HEK293 (cell line): ENCODE measurements at regions not wholly inside any gene's neighbourhood (a gene's known extent, or its start where the extent isn't known, plus 50 kb on each side); places are given as distances from the start of the nearest gene placed in this dataset.

Source experiments
- CTCF ChIA-PET: fragments of 350-600 bp; formaldehyde crosslinking; extraction: SDS; loops from one replicate; lab custom pipeline; 2021; ENCODE audit warnings: antibody characterized with exemption; lab: Yijun Ruan, JAX
- POLR2A ChIA-PET: fragments of 300-600 bp; formaldehyde crosslinking; extraction: SDS; loops from one replicate; lab custom pipeline; 2020; ENCODE audit warnings: antibody characterized with exemption, inconsistent platforms; lab: Yijun Ruan, JAX
- H3K27ac ChIP-seq: fragments of 200-500 bp; sonication (Bioruptor generic); 2 replicates; pipeline ENCODE4 v1.5.1; 2014; ENCODE audit warnings: low read depth, low read length, control low read depth, inconsistent platforms; ENCODE audit errors: extremely low read depth
- H3K36me3 ChIP-seq, 2 experiments: fragments of 200-500 bp in 1 of 2; sonication (Bioruptor generic) in 1 of 2; 1 replicate in 1 of 2; 2 replicates in 1 of 2; pipeline ENCODE4 v1.5.1; 2014 to 2017; ENCODE audit warnings: inconsistent platforms in 2 of 2, low read length in 2 of 2; ENCODE audit not compliant: control insufficient read depth in 2 of 2, insufficient read depth in 1 of 2
- H3K4me1 ChIP-seq: fragments of 200-500 bp; sonication (Bioruptor generic); 2 replicates; pipeline ENCODE4 v1.5.1; 2014; ENCODE audit warnings: mild to moderate bottlenecking, low read length, inconsistent platforms; ENCODE audit not compliant: control insufficient read depth, insufficient read depth
- H3K4me3 ChIP-seq: 2 replicates; pipeline ENCODE4 v1.5.1; 2011; ENCODE audit warnings: low read depth, mild to moderate bottlenecking, control low read depth, low read length, moderate library complexity
- H3K9me3 ChIP-seq: fragments of 200-500 bp; sonication (Bioruptor generic); 2 replicates; pipeline ENCODE4 v1.5.1; 2014; ENCODE audit warnings: low read depth, low read length, inconsistent platforms; ENCODE audit not compliant: control insufficient read depth, insufficient read depth
- HOXC10 ChIP-seq: sonication (generic); formaldehyde crosslinking; IDR thresholded peaks from 2 replicates; pipeline ENCODE4 v1.8.1; 2023; ENCODE audit warnings: mild to moderate bottlenecking, missing genetic modification reagents
- MYNN ChIP-seq: fragments of 450-650 bp; formaldehyde crosslinking; IDR thresholded peaks from 2 replicates; pipeline ENCODE4 v1.5.1; 2016; ENCODE audit warnings: missing biosample characterization, missing genetic modification characterization, borderline replicate concordance
- ZBTB11 ChIP-seq: fragments of 450-650 bp; formaldehyde crosslinking; conservative IDR thresholded peaks from 2 replicates; pipeline ENCODE4 v1.5.1; 2016; ENCODE audit warnings: low read depth, missing biosample characterization, missing genetic modification characterization
- ZIC2 ChIP-seq: fragments of 450-650 bp; formaldehyde crosslinking; IDR thresholded peaks from 2 replicates; pipeline ENCODE4 v1.5.1; 2016; ENCODE audit warnings: missing biosample characterization, missing genetic modification characterization
- ZNF155 ChIP-seq: fragments of 450-650 bp; formaldehyde crosslinking; IDR thresholded peaks from 2 replicates; pipeline ENCODE4 v1.5.1; 2016; ENCODE audit warnings: missing biosample characterization, missing genetic modification characterization
- ZNF248 ChIP-seq: fragments of 450-650 bp; formaldehyde crosslinking; IDR thresholded peaks from 2 replicates; pipeline ENCODE4 v1.5.1; 2017; ENCODE audit warnings: missing biosample characterization, missing genetic modification characterization
- ZNF274 ChIP-seq, 2 experiments: fragments of 200-500 bp in 1 of 2; fragments of 450-650 bp in 1 of 2; sonication (Bioruptor generic) in 1 of 2; formaldehyde crosslinking in 1 of 2; IDR thresholded peaks; 2 replicates each; pipeline versions ENCODE4 v1.5.1 to v1.6.1; 2014 to 2016; ENCODE audit warnings: borderline replicate concordance in 1 of 2, inconsistent platforms in 1 of 2, low read length in 1 of 2, missing biosample characterization in 1 of 2, missing genetic modification characterization in 1 of 2
- ZNF341 ChIP-seq: fragments of 450-650 bp; formaldehyde crosslinking; IDR thresholded peaks from 2 replicates; pipeline ENCODE4; 2016; ENCODE audit warnings: low read depth, missing biosample characterization, missing genetic modification characterization
- ZNF510 ChIP-seq: fragments of 450-650 bp; formaldehyde crosslinking; IDR thresholded peaks from 2 replicates; pipeline ENCODE4 v1.5.1; 2018; ENCODE audit warnings: mild to moderate bottlenecking, missing genetic modification characterization, missing biosample characterization; ENCODE audit not compliant: insufficient replicate concordance
- ZNF529 ChIP-seq: fragments of 450-650 bp; formaldehyde crosslinking; IDR thresholded peaks from 2 replicates; pipeline ENCODE4 v1.5.1; 2017; ENCODE audit warnings: missing genetic modification characterization, missing biosample characterization; ENCODE audit not compliant: insufficient replicate concordance
- ZNF639 ChIP-seq: fragments of 450-650 bp; formaldehyde crosslinking; IDR thresholded peaks from 2 replicates; pipeline ENCODE4 v1.5.1; 2016; ENCODE audit warnings: missing biosample characterization, missing genetic modification characterization
- TF ChIP-seq, protein P1 (sequence below): fragments of 450-650 bp; formaldehyde crosslinking; IDR thresholded peaks from 2 replicates; pipeline ENCODE4 v1.5.1; 2016; ENCODE audit warnings: missing biosample characterization, missing genetic modification characterization
- TF ChIP-seq, protein P2 (sequence below): fragments of 450-650 bp; formaldehyde crosslinking; IDR thresholded peaks from 2 replicates; pipeline ENCODE4 v1.5.1; 2016; ENCODE audit warnings: missing biosample characterization, missing genetic modification characterization
- TF ChIP-seq, protein P3 (sequence below): fragments of 450-650 bp; formaldehyde crosslinking; IDR thresholded peaks from 2 replicates; pipeline ENCODE4 v1.5.1; 2016; ENCODE audit warnings: missing biosample characterization, missing genetic modification characterization

GRCh38 chrX:69324851-69325250, 159.6 kb upstream of the PJA1 start (continued):
- no peak for TF ChIP-seq HOXC10 (CRISPR knock-in tag)
- no peak for TF ChIP-seq ZBTB11

- H3K27ac ChIP-seq, result no peak overlapping the region
- ChIA-PET CTCF (no interaction called here), POLR2A (no interaction called here)
- TF ChIP-seq, protein P1, sequence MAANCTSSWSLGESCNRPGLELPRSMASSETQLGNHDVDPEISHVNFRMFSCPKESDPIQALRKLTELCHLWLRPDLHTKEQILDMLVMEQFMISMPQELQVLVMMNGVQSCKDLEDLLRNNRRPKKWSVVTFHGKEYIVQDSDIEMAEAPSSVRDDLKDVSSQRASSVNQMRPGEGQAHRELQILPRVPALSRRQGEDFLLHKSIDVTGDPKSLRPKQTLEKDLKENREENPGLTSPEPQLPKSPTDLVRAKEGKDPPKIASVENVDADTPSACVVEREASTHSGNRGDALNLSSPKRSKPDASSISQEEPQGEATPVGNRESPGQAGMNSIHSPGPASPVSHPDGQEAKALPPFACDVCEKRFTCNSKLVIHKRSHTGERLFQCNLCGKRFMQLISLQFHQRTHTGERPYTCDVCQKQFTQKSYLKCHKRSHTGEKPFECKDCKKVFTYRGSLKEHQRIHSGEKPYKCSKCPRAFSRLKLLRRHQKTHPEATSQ (tag by site-specific recombination), result no peak
- no peak for TF ChIP-seq ZNF248 (tag by site-specific recombination)
- TF ChIP-seq, protein P2, sequence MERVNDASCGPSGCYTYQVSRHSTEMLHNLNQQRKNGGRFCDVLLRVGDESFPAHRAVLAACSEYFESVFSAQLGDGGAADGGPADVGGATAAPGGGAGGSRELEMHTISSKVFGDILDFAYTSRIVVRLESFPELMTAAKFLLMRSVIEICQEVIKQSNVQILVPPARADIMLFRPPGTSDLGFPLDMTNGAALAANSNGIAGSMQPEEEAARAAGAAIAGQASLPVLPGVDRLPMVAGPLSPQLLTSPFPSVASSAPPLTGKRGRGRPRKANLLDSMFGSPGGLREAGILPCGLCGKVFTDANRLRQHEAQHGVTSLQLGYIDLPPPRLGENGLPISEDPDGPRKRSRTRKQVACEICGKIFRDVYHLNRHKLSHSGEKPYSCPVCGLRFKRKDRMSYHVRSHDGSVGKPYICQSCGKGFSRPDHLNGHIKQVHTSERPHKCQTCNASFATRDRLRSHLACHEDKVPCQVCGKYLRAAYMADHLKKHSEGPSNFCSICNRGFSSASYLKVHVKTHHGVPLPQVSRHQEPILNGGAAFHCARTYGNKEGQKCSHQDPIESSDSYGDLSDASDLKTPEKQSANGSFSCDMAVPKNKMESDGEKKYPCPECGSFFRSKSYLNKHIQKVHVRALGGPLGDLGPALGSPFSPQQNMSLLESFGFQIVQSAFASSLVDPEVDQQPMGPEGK (tag by site-specific recombination), result no peak
- no peak for TF ChIP-seq ZBTB11
- no peak for TF ChIP-seq ZNF639
- no peak for TF ChIP-seq ZNF155
- no peak for TF ChIP-seq ZNF274 (IDR thresholded peaks at IDR 0.05; ENCODE audit: low read length)
- TF ChIP-seq ZNF274 (tag by site-specific recombination; IDR thresholded peaks at IDR 0.05; ENCODE audit: borderline replicate concordance), result no peak
- TF ChIP-seq ZNF510, result no peak
- TF ChIP-seq, protein P3, sequence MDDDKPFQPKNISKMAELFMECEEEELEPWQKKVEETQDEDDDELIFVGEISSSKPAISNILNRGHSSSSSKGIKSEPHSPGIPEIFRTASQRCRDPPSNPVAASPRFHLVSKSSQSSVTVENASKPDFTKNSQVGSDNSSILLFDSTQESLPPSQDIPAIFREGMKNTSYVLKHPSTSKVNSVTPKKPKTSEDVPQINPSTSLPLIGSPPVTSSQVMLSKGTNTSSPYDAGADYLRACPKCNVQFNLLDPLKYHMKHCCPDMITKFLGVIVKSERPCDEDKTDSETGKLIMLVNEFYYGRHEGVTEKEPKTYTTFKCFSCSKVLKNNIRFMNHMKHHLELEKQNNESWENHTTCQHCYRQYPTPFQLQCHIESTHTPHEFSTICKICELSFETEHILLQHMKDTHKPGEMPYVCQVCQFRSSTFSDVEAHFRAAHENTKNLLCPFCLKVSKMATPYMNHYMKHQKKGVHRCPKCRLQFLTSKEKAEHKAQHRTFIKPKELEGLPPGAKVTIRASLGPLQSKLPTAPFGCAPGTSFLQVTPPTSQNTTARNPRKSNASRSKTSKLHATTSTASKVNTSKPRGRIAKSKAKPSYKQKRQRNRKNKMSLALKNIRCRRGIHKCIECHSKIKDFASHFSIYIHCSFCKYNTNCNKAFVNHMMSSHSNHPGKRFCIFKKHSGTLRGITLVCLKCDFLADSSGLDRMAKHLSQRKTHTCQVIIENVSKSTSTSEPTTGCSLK (tag by site-specific recombination), result no peak
- TF ChIP-seq MYNN (tag by site-specific recombination), result no peak
- peak; percentile 47; the same call in 1 of the 2 replicates for TF ChIP-seq ZNF341 (tag by site-specific recombination)
- peak; percentile 34; the same call in 1 of the 2 replicates for TF ChIP-seq ZIC2 (tag by site-specific recombination)
- no peak for TF ChIP-seq ZNF529 (tag by site-specific recombination)
- H3K9me3 ChIP-seq, result no peaks in the 10 kb centered on the region
- no peaks in the 10 kb centered on the region for H3K4me1 ChIP-seq
- H3K4me3 ChIP-seq, result no peak overlapping the region
- H3K36me3 ChIP-seq, result no peaks in the 10 kb centered on the region
These were observed 158.8 kb upstream of the PJA1 start for GRCh38 chrX:69323786-69324720.
